Stomach (tissue), 4 donors: ENCODE measurements at regions not wholly inside any gene's neighbourhood (a gene's known extent, or its start where the extent isn't known, plus 50 kb on each side); places are given as distances from the start of the nearest gene placed in this dataset.

Source experiments
- CTCF ChIP-seq, 7 experiments: fragments of 450-650 bp in 4 of 7; fragments of 200-600 bp in 3 of 7; sonication (generic) in 3 of 7; IDR thresholded peaks; one replicate each; pipeline ENCODE4 v1.5.1; 2016 to 2019; ENCODE audit warnings: antibody characterized with exemption in 7 of 7, control low read depth in 2 of 7, mild to moderate bottlenecking in 1 of 7
- EP300 ChIP-seq: sonication (generic); formaldehyde crosslinking; IDR thresholded peaks from one replicate; pipeline ENCODE4 v1.6.1; 2017; ENCODE audit warnings: antibody characterized with exemption
- POLR2AphosphoS5 ChIP-seq, 3 donors: sonication (generic); formaldehyde crosslinking; IDR thresholded peaks; one replicate each; pipeline ENCODE4 v1.6.1; 2016; ENCODE audit warnings: antibody characterized with exemption in 3 of 3

- TF ChIP-seq CTCF (IDR thresholded peaks at IDR 0.05) (no peak), EP300 (no peak), POLR2AphosphoS5 (IDR thresholded peaks at IDR 0.05) (no peak)
Observed at GRCh38 chr1:79198832-79199231, 192.3 kb upstream of the ADGRL4 start.
